Astrocyte of the cerebellum (primary cell): ENCODE measurements at regions not wholly inside any gene's neighbourhood (a gene's known extent, or its start where the extent isn't known, plus 50 kb on each side); places are given as distances from the start of the nearest gene placed in this dataset.

ENCODE experiments used
- DNase-seq: peaks from one replicate; pipeline ENCODE4 v3.0.0-alpha.2; 2011; ENCODE audit warnings: low read depth
- H3K4me3 ChIP-seq: 2 replicates; pipeline ENCODE4 v1.5.1; 2011; ENCODE audit warnings: mild to moderate bottlenecking, low read depth, low read length, moderate library complexity
- CTCF ChIP-seq: IDR thresholded peaks from 2 replicates; pipeline ENCODE4 v1.5.1; 2012; ENCODE audit warnings: low read length, low read depth, moderate library complexity, mild to moderate bottlenecking; ENCODE audit errors: missing control alignments
- in situ Hi-C: cut with HindIII; loops from 2 replicates; pipeline ENCODE4 v1.10.0; 2017; ENCODE audit warnings: low sequenced_read_pairs

GRCh38 chr11:97800891-97801290, 1219.9 kb upstream of the CNTN5 start:
- no peak for DNase-seq
- H3K4me3 ChIP-seq = no peak overlapping the region
- TF ChIP-seq CTCF = no peak
- in situ Hi-C loops = no loop called here

- TF ChIP-seq CTCF = no peak
- no peak for DNase-seq
- in situ Hi-C loops = no loop called here
- no peak overlapping the region for H3K4me3 ChIP-seq
Observed at GRCh38 chr11:97814325-97814959, 1206.3 kb upstream of the CNTN5 start.

GRCh38 chr11:97815667-97816066, 1205.1 kb upstream of the CNTN5 start:
- DNase-seq = no peak
- no peak overlapping the region for H3K4me3 ChIP-seq
- TF ChIP-seq CTCF = no peak
- in situ Hi-C loops = no loop called here

- DNase-seq = no peak
- no peak overlapping the region for H3K4me3 ChIP-seq
- in situ Hi-C loops = no loop called here
- TF ChIP-seq CTCF = no peak
Observed at GRCh38 chr11:97832451-97832850, 1188.3 kb upstream of the CNTN5 start.

GRCh38 chr11:97833412-97833811, 1187.3 kb upstream of the CNTN5 start:
- TF ChIP-seq CTCF = no peak
- H3K4me3 ChIP-seq = no peak overlapping the region
- in situ Hi-C loops = no loop called here
- no peak for DNase-seq

- DNase-seq = no peak
- in situ Hi-C loops = no loop called here
Observed at GRCh38 chr11:97844016-97844415, 1176.7 kb upstream of the CNTN5 start.

More at GRCh38 chr11:97844016-97844415, 1176.7 kb upstream of the CNTN5 start:
- no peak overlapping the region for H3K4me3 ChIP-seq
- TF ChIP-seq CTCF = no peak
